T-helper 1 cell treated with Interleukin-12 subunit alpha and Interleukin-12 subunit beta and Interleukin-4 antibody, amounts not matched to agents 30 μg/mL and 1 μg/mL, for 36 hours (primary cell): ENCODE measurements at regions not wholly inside any gene's neighbourhood (a gene's known extent, or its start where the extent isn't known, plus 50 kb on each side); places are given as distances from the start of the nearest gene placed in this dataset.
"Not testable (repeated sequence)": the region's sequence is repeated elsewhere in the genome, so short reads cannot be mapped to it uniquely, and the experiment has no call there.

Experiments
- H3K27ac Mint-ChIP-seq: one replicate; pipeline ENCODE4 v1.8.0; 2021; ENCODE audit warnings: mild to moderate bottlenecking, mixed read lengths
- H3K27me3 Mint-ChIP-seq: one replicate; pipeline ENCODE4 v1.8.0; 2021; ENCODE audit warnings: low read depth, mixed read lengths
- H3K36me3 Mint-ChIP-seq: one replicate; pipeline ENCODE4 v1.8.0; 2021; ENCODE audit warnings: low read depth, mixed read lengths
- H3K4me1 Mint-ChIP-seq: one replicate; pipeline ENCODE4 v1.8.0; 2021; ENCODE audit warnings: low read depth, mixed read lengths
- H3K4me3 Mint-ChIP-seq: one replicate; pipeline ENCODE4 v1.8.0; 2021; ENCODE audit warnings: mild to moderate bottlenecking, moderate library complexity, mixed read lengths
- H3K9me3 Mint-ChIP-seq: one replicate; pipeline ENCODE4 v1.8.0; 2021; ENCODE audit warnings: mixed read lengths

- Mint-ChIP-seq H3K4me1 (peaks cover 16% of the 10 kb centered on the region), H3K27ac (no peak overlapping the region), H3K36me3 (no peaks in the 10 kb centered on the region), H3K4me3 (no peak overlapping the region), H3K9me3 (no peaks in the 10 kb centered on the region), H3K27me3 (peaks cover 36% of the 10 kb centered on the region)
These were observed 71.8 kb downstream of the LARP7 start for GRCh38 chr4:112708772-112709171.

- H3K4me3 Mint-ChIP-seq: no peak overlapping the region
- no peaks in the 10 kb centered on the region for H3K36me3 Mint-ChIP-seq
- H3K27ac Mint-ChIP-seq: no peak overlapping the region
- H3K27me3 Mint-ChIP-seq: peaks cover 4% of the 10 kb centered on the region
- H3K9me3 Mint-ChIP-seq: no peaks in the 10 kb centered on the region
- H3K4me1 Mint-ChIP-seq: no peaks in the 10 kb centered on the region
These were observed 78.3 kb downstream of the LARP7 start for GRCh38 chr4:112714922-112715901.

DNA sequence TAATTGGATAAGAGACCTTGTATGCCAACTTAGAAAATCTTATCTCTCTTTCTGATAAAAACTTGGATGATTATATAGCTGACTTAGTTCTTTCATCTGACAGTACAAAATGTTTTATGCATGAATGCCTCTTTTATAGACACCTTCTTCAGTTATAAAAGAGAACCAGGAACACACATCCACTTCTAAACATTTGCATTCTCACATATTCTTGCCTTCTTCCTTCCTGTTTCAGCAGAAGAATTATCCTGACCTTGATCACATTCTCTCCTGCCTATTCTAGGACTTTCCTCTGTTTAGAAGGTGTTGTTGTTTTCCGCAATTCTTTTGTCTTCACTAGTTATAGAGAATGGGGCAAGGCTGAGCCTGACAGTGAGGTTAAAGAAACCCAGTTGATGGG, 80.9 kb downstream of the LARP7 start:
- Mint-ChIP-seq H3K4me3 (no peak overlapping the region), H3K36me3 (no peaks in the 10 kb centered on the region), H3K27ac (no peak overlapping the region), H3K4me1 (no peaks in the 10 kb centered on the region), H3K27me3 (peaks cover 11% of the 10 kb centered on the region), H3K9me3 (no peaks in the 10 kb centered on the region)

GRCh38 chr4:112721627-112722026, 84.7 kb downstream of the LARP7 start:
- Mint-ChIP-seq H3K9me3 (no peaks in the 10 kb centered on the region), H3K4me3 (no peak overlapping the region), H3K27ac (no peak overlapping the region), H3K4me1 (no peaks in the 10 kb centered on the region), H3K36me3 (no peaks in the 10 kb centered on the region), H3K27me3 (peaks cover 11% of the 10 kb centered on the region)

GRCh38 chr4:112726041-112726440, 89.1 kb downstream of the LARP7 start:
- no peak overlapping the region for H3K4me3 Mint-ChIP-seq
- H3K27me3 Mint-ChIP-seq: peaks cover 7% of the 10 kb centered on the region
- no peaks in the 10 kb centered on the region for H3K36me3 Mint-ChIP-seq
- H3K9me3 Mint-ChIP-seq: no peaks in the 10 kb centered on the region
- H3K27ac Mint-ChIP-seq: no peak overlapping the region
- no peaks in the 10 kb centered on the region for H3K4me1 Mint-ChIP-seq

DNA sequence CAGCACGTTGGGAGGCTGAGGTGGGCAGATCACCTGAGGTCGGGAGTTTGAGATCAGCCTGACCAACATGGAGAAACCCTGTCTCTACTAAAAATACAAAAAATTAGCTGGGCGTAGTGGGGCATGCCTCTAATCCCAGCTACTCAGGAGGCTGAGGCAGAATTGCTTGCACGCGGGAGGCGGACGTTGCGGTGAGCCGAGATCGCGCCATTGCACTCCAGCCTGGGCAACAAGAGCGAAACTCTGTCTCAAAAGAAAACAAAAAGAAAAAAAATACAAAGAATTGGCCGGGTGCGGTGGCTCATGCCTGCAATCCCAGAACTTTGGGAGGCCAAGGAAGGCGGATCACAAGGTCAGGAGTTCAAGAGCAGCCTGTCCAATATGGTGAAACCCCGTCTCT, 90.8 kb downstream of the LARP7 start:
- not testable (repeated sequence) for H3K9me3 Mint-ChIP-seq, H3K36me3 Mint-ChIP-seq, H3K4me1 Mint-ChIP-seq, H3K27me3 Mint-ChIP-seq, H3K27ac Mint-ChIP-seq, H3K4me3 Mint-ChIP-seq

GRCh38 chr4:112731715-112732114, 94.8 kb downstream of the LARP7 start:
- no peak overlapping the region for H3K27ac Mint-ChIP-seq
- no peaks in the 10 kb centered on the region for H3K9me3 Mint-ChIP-seq
- peaks cover 16% of the 10 kb centered on the region for H3K4me1 Mint-ChIP-seq
- H3K27me3 Mint-ChIP-seq: no peaks in the 10 kb centered on the region
- no peak overlapping the region for H3K4me3 Mint-ChIP-seq
- H3K36me3 Mint-ChIP-seq: no peaks in the 10 kb centered on the region

GRCh38 chr4:112732142-112732541, 95.2 kb downstream of the LARP7 start:
- H3K4me3 Mint-ChIP-seq: no peak overlapping the region
- no peaks in the 10 kb centered on the region for H3K9me3 Mint-ChIP-seq
- no peak overlapping the region for H3K27ac Mint-ChIP-seq
- peaks cover 19% of the 10 kb centered on the region for H3K4me1 Mint-ChIP-seq
- no peaks in the 10 kb centered on the region for H3K27me3 Mint-ChIP-seq
- no peaks in the 10 kb centered on the region for H3K36me3 Mint-ChIP-seq

DNA sequence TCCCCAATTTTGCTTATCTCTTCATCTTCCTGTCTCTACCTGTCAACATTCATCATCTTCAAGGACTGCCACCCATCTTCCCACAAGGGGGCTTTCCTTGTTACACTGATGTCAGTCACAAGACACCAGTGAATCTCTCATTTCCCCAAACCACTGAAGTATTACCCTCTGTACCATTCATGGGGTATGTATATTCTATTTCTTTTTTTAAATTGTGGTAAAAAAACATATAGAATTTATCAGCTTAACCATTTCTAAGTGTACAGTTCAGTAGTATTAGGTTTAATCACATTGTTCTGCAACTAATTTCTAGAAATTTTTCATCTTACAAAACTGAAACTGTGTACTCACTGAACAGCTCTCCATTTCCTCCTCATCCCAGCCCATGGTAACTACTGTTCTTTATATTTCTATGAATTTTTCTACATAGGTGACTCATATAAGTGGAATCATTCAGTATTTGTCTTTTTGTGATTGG, 98.6 kb downstream of the LARP7 start:
- Mint-ChIP-seq H3K4me3 (peak overlapping the region; percentile 0), H3K9me3 (no peaks in the 10 kb centered on the region), H3K27me3 (no peaks in the 10 kb centered on the region), H3K4me1 (peaks cover 19% of the 10 kb centered on the region), H3K27ac (peak overlapping the region; percentile 45), H3K36me3 (no peaks in the 10 kb centered on the region)

- Mint-ChIP-seq H3K36me3 (no peaks in the 10 kb centered on the region), H3K27me3 (no peaks in the 10 kb centered on the region), H3K27ac (peak overlapping the region; percentile 24), H3K9me3 (no peaks in the 10 kb centered on the region), H3K4me3 (no peak overlapping the region), H3K4me1 (peaks cover 19% of the 10 kb centered on the region)
These were observed 99.8 kb downstream of the LARP7 start for GRCh38 chr4:112736718-112737135.

GRCh38 chr4:112739442-112739841, 102.5 kb downstream of the LARP7 start:
- no peak overlapping the region for H3K4me3 Mint-ChIP-seq
- H3K36me3 Mint-ChIP-seq: no peaks in the 10 kb centered on the region

GRCh38 chr4:112747036-112747435, 110.1 kb downstream of the LARP7 start:
- H3K27me3 Mint-ChIP-seq: peaks cover 10% of the 10 kb centered on the region
- H3K36me3 Mint-ChIP-seq: no peaks in the 10 kb centered on the region
- no peak overlapping the region for H3K4me3 Mint-ChIP-seq
- no peaks in the 10 kb centered on the region for H3K9me3 Mint-ChIP-seq
- H3K4me1 Mint-ChIP-seq: no peaks in the 10 kb centered on the region
- no peak overlapping the region for H3K27ac Mint-ChIP-seq

More at GRCh38 chr4:112739442-112739841, 102.5 kb downstream of the LARP7 start:
- no peaks in the 10 kb centered on the region for H3K27me3 Mint-ChIP-seq
- H3K9me3 Mint-ChIP-seq: no peaks in the 10 kb centered on the region
- H3K27ac Mint-ChIP-seq: no peak overlapping the region
- H3K4me1 Mint-ChIP-seq: peaks cover 17% of the 10 kb centered on the region

- Mint-ChIP-seq H3K4me1 (no peaks in the 10 kb centered on the region), H3K27ac (no peak overlapping the region), H3K36me3 (no peaks in the 10 kb centered on the region), H3K4me3 (no peak overlapping the region), H3K9me3 (no peaks in the 10 kb centered on the region), H3K27me3 (peaks cover 10% of the 10 kb centered on the region)
These were observed 111.5 kb downstream of the LARP7 start for GRCh38 chr4:112748352-112748878.

DNA sequence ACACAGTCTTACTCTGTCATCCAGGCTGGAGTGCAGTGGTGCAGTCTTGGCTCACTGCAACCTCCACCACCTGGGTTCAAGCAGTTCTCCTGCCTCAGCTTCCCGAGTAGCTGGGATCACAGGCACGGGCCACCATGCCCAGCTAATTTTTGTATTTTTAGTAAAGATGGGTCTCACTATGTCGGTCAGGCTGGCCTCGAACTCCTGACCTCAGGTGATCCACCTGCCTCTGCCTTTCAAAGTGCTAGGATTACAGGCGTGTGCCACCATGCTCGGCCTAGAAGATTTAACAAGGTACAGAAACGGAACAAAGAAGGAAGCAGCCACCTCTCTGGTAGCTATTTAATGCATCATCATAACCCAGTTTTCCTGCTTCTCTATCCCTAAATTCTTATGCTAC, 113.8 kb downstream of the LARP7 start:
- H3K4me1 Mint-ChIP-seq, H3K36me3 Mint-ChIP-seq, H3K9me3 Mint-ChIP-seq, H3K27me3 Mint-ChIP-seq, H3K27ac Mint-ChIP-seq, H3K4me3 Mint-ChIP-seq: not testable (repeated sequence)

GRCh38 chr4:112751447-112751846, 114.5 kb downstream of the LARP7 start:
- H3K4me1 Mint-ChIP-seq: no peaks in the 10 kb centered on the region

More at GRCh38 chr4:112751447-112751846, 114.5 kb downstream of the LARP7 start:
- Mint-ChIP-seq H3K4me3 (no peak overlapping the region), H3K27me3 (peaks cover 6% of the 10 kb centered on the region), H3K9me3 (no peaks in the 10 kb centered on the region), H3K36me3 (no peaks in the 10 kb centered on the region), H3K27ac (no peak overlapping the region)
